Ovary (tissue), 7 donors: ENCODE measurements at regions not wholly inside any gene's neighbourhood (a gene's known extent, or its start where the extent isn't known, plus 50 kb on each side); places are given as distances from the start of the nearest gene placed in this dataset.

ENCODE experiments used
- DNase-seq, 5 donors: peaks; one replicate each; pipeline ENCODE4 v3.0.0-alpha.2; 2019 to 2020
- H3K27ac ChIP-seq, 2 donors: fragments of 200-600 bp; one replicate each; pipeline versions ENCODE4 v1.5.1 to v1.8.0; 2019 to 2022
- H3K27me3 ChIP-seq: fragments of 200-600 bp; one replicate; pipeline ENCODE4 v1.8.0; 2022
- H3K36me3 ChIP-seq: fragments of 200-600 bp; sonication (generic); one replicate; pipeline ENCODE4 v1.5.1; 2019
- H3K4me1 ChIP-seq: one replicate; pipeline ENCODE4 v1.8.1; 2013; ENCODE audit warnings: mild to moderate bottlenecking, moderate library complexity; ENCODE audit not compliant: insufficient read depth
- H3K4me3 ChIP-seq: fragments of 200-600 bp; sonication (generic); one replicate; pipeline ENCODE4 v1.5.1; 2017
- H3K9me3 ChIP-seq, 2 donors: fragments of 200-600 bp in 1 of 2; sonication (generic) in 1 of 2; one replicate each; pipeline versions ENCODE4 v1.5.1 to v1.8.1; 2013 to 2019; ENCODE audit warnings: mild to moderate bottlenecking in 1 of 2, moderate library complexity in 1 of 2
- CTCF ChIP-seq, 3 donors: fragments of 450-650 bp in 2 of 3; fragments of 200-600 bp in 1 of 3; IDR thresholded peaks; one replicate each; pipeline versions ENCODE4 v1.5.1 to v1.8.0; 2016 to 2022; ENCODE audit warnings: antibody characterized with exemption in 3 of 3, mild to moderate bottlenecking in 1 of 3
- EP300 ChIP-seq: sonication (generic); formaldehyde crosslinking; IDR thresholded peaks from one replicate; pipeline ENCODE4 v1.6.1; 2017; ENCODE audit warnings: antibody characterized with exemption
- POLR2A ChIP-seq: fragments of 450-650 bp; IDR thresholded peaks from one replicate; pipeline ENCODE4 v1.6.1; 2017; ENCODE audit warnings: antibody characterized with exemption, mild to moderate bottlenecking, moderate library complexity
- WGBS, 3 donors: extraction: QIAGEN DNeasy Blood & Tissue Kit in 1 of 3; methylation state at CpG; one replicate each; pipeline versions ENCODE4 v1.1.5 to v1.1.7; 2013 to 2017; 5-methylcytosine and 5-hydroxymethylcytosine counted together
- intact Hi-C, 4 donors: fragments of 100-400 bp; cut with DNase I; formaldehyde crosslinking; loops; one replicate each; pipeline versions ENCODE4 v1.11.0 to v1.15.1; 2022 to 2023
- donor health status: DM: no; HTN: no; CAD: no; lungs with moderate emphysema.
- donor health status: DM: no; HTN: no; CAD: no.
- donor health status: Bipolar disorder and iron deficiency.
- donor health status: DM: no; HTN: no; CAD: no.
- donor health status: DM: yes; HTN: yes; CAD: no.

- TF ChIP-seq CTCF (IDR thresholded peaks at IDR 0.05) (no peak), EP300 (no peak), POLR2A (no peak)
- Histone ChIP-seq H3K27ac (no peak overlapping the region), H3K4me3 (no peak overlapping the region), H3K4me1 (no peaks in the 10 kb centered on the region), H3K36me3 (no peaks in the 10 kb centered on the region), H3K9me3 (no peaks in the 10 kb centered on the region), H3K27me3 (no peaks in the 10 kb centered on the region)
- intact Hi-C loops: no loop called here
- WGBS, 3 donors: 80 to 86% (median 85%) methylated on average over 1 of the region's 1 CpG
- no peak for DNase-seq
Observed at GRCh38 chr20:41746635-41747034, 128.5 kb upstream of the CHD6 start.

- H3K36me3 ChIP-seq: no peaks in the 10 kb centered on the region
- H3K27me3 ChIP-seq: no peaks in the 10 kb centered on the region
- TF ChIP-seq CTCF (IDR thresholded peaks at IDR 0.05) (peak in 2 of 3 donors; percentile 29 to 56), EP300 (no peak)
- H3K9me3 ChIP-seq: no peaks in the 10 kb centered on the region
- WGBS, 3 donors: 3 to 9% (median 7%) methylated on average over 6 of the region's 6 CpGs
- intact Hi-C loops: loop anchor here in 2 of 4 donors (5.0 kb wide), 2 partner anchors 1449 to 1454 kb away; partner anchors contain the start of gene PTPRT (in 1 of the 2)
- no peak overlapping the region for H3K4me3 ChIP-seq
- no peaks in the 10 kb centered on the region for H3K4me1 ChIP-seq
- peak in 3 of 5 donors; percentile 42 to 53 (median 44) for DNase-seq
- H3K27ac ChIP-seq: no peak overlapping the region
Observed at GRCh38 chr20:41738604-41739206, 120.5 kb upstream of the CHD6 start.

GRCh38 chr20:41735949-41736348 is 117.8 kb upstream of the CHD6 start:
- H3K4me1 ChIP-seq: no peaks in the 10 kb centered on the region
- intact Hi-C loops: loop anchor here in 2 of 4 donors (5.0 kb wide), 2 partner anchors 1451 to 1456 kb away; partner anchors contain the start of gene PTPRT (in 1 of the 2)
- no peak overlapping the region for H3K4me3 ChIP-seq
- H3K36me3 ChIP-seq: no peaks in the 10 kb centered on the region
- DNase-seq: no peak
- H3K9me3 ChIP-seq: no peaks in the 10 kb centered on the region
- WGBS, 3 donors: 93 to 95% (median 94%) methylated on average over 3 of the region's 3 CpGs
- no peak overlapping the region for H3K27ac ChIP-seq
- no peaks in the 10 kb centered on the region for H3K27me3 ChIP-seq
- TF ChIP-seq EP300 (no peak), POLR2A (no peak), CTCF (IDR thresholded peaks at IDR 0.05) (no peak)

- intact Hi-C loops: no loop called here
- no peaks in the 10 kb centered on the region for H3K9me3 ChIP-seq
- TF ChIP-seq EP300 (no peak), CTCF (IDR thresholded peaks at IDR 0.05) (peak in 1 of 3 donors; percentile 31)
- 43 to 50% (median 50%) methylated on average over 5 of the region's 5 CpGs for WGBS, 3 donors
- no peaks in the 10 kb centered on the region for H3K4me1 ChIP-seq
- no peak overlapping the region for H3K27ac ChIP-seq
- no peak for DNase-seq
- no peak overlapping the region for H3K4me3 ChIP-seq
- H3K27me3 ChIP-seq: no peaks in the 10 kb centered on the region
- H3K36me3 ChIP-seq: no peaks in the 10 kb centered on the region
Observed at GRCh38 chr20:41734506-41734945, 116.3 kb upstream of the CHD6 start.
